Spleen (tissue), 7 donors: ENCODE measurements at regions not wholly inside any gene's neighbourhood (a gene's known extent, or its start where the extent isn't known, plus 50 kb on each side); places are given as distances from the start of the nearest gene placed in this dataset.

ENCODE experiments used
- POLR2A ChIP-seq, 3 donors: fragments of 450-650 bp; IDR thresholded peaks; one replicate each; pipeline ENCODE4 v1.5.1; 2017; ENCODE audit warnings: antibody characterized with exemption in 3 of 3, mild to moderate bottlenecking in 1 of 3
- POLR2AphosphoS5 ChIP-seq, 3 donors: sonication (generic); formaldehyde crosslinking; IDR thresholded peaks; one replicate each; pipeline ENCODE4 v1.5.1; 2017; ENCODE audit warnings: antibody characterized with exemption in 3 of 3
- TF ChIP-seq, protein P1 (sequence below), 11 experiments: fragments of 200-600 bp in 7 of 11; fragments of 450-650 bp in 4 of 11; sonication (generic) in 4 of 11; IDR thresholded peaks in 8 of 11; conservative IDR thresholded peaks in 3 of 11; 1 replicate in 7 of 11; 2 replicates in 4 of 11; pipeline versions ENCODE4 v1.4.0 to v1.8.0; 2016 to 2021; ENCODE audit warnings: antibody characterized with exemption in 11 of 11, inconsistent platforms in 4 of 11, mild to moderate bottlenecking in 1 of 11
- donor health status: DM: no; HTN: no; CAD: no; lungs with moderate emphysema.
- donor health status: DM: no; HTN: no; CAD: no.
- donor health status: DM: no; HTN: no; CAD: no.

DNA sequence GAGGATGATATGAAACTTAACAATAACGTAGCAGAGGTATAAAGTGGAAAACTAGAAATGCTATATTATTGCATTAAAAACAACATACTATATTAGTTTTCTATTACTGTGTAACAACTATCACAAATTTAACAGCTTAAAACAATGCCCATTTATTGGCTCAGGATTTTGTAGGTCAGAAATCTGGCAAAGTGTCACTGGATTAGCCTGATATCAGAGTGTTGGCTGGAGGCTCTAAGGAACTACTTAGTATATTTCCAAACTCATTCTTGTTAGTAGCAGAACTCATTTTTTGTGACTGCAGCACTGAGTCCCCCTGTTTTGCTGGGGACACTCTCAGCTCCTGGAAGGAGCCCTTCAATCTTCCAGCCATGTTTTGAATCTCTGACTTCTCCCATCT lies 306.8 kb downstream of the ETV1 start:
- TF ChIP-seq, protein P1, sequence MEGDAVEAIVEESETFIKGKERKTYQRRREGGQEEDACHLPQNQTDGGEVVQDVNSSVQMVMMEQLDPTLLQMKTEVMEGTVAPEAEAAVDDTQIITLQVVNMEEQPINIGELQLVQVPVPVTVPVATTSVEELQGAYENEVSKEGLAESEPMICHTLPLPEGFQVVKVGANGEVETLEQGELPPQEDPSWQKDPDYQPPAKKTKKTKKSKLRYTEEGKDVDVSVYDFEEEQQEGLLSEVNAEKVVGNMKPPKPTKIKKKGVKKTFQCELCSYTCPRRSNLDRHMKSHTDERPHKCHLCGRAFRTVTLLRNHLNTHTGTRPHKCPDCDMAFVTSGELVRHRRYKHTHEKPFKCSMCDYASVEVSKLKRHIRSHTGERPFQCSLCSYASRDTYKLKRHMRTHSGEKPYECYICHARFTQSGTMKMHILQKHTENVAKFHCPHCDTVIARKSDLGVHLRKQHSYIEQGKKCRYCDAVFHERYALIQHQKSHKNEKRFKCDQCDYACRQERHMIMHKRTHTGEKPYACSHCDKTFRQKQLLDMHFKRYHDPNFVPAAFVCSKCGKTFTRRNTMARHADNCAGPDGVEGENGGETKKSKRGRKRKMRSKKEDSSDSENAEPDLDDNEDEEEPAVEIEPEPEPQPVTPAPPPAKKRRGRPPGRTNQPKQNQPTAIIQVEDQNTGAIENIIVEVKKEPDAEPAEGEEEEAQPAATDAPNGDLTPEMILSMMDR (IDR thresholded peaks at IDR 0.05 in 8 of 11, conservative IDR thresholded peaks at IDR 0.05 in 3 of 11) = no peak
- TF ChIP-seq POLR2A (IDR thresholded peaks at IDR 0.05) (no peak), POLR2AphosphoS5 (IDR thresholded peaks at IDR 0.05) (no peak)
